LNCaP clone FGC (cell line): ENCODE measurements at regions not wholly inside any gene's neighbourhood (a gene's known extent, or its start where the extent isn't known, plus 50 kb on each side); places are given as distances from the start of the nearest gene placed in this dataset.

Source experiments
- DNase-seq: peaks from one replicate; pipeline ENCODE4 v3.0.0-alpha.2; 2011; ENCODE audit warnings: low read depth
- H3K4me3 ChIP-seq: 2 replicates; pipeline ENCODE4 v1.5.1; 2011; ENCODE audit warnings: mild to moderate bottlenecking, low read depth, low read length, control low read depth
- TF ChIP-seq, protein P1 (sequence below): IDR thresholded peaks from 2 replicates; pipeline ENCODE4 v1.5.1; 2012; ENCODE audit warnings: mild to moderate bottlenecking; ENCODE audit not compliant: control insufficient read depth, insufficient read depth; ENCODE audit errors: extremely low read depth

DNA sequence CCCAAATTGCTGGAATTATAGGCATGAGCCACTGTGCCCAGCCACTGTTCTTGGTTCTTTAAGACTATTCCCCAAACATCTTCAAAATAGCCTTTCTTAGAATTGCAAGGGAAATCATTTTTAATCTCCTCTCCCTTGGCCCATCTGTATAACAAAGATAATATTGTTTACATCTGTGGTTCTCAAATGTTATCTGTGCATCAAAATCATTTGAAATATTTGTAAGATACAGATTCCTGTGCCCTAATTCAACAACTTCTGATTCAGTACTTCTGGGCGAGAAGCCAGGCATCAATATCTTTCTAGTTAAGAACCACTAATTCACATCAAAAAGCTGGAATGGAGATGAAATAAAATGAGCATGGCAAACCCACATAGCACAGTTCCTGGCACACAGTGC is 83.0 kb downstream of the TMPRSS5 start:
- no peak overlapping the region for H3K4me3 ChIP-seq
- DNase-seq, result no peak
- TF ChIP-seq, protein P1, sequence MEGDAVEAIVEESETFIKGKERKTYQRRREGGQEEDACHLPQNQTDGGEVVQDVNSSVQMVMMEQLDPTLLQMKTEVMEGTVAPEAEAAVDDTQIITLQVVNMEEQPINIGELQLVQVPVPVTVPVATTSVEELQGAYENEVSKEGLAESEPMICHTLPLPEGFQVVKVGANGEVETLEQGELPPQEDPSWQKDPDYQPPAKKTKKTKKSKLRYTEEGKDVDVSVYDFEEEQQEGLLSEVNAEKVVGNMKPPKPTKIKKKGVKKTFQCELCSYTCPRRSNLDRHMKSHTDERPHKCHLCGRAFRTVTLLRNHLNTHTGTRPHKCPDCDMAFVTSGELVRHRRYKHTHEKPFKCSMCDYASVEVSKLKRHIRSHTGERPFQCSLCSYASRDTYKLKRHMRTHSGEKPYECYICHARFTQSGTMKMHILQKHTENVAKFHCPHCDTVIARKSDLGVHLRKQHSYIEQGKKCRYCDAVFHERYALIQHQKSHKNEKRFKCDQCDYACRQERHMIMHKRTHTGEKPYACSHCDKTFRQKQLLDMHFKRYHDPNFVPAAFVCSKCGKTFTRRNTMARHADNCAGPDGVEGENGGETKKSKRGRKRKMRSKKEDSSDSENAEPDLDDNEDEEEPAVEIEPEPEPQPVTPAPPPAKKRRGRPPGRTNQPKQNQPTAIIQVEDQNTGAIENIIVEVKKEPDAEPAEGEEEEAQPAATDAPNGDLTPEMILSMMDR, result no peak

DNA sequence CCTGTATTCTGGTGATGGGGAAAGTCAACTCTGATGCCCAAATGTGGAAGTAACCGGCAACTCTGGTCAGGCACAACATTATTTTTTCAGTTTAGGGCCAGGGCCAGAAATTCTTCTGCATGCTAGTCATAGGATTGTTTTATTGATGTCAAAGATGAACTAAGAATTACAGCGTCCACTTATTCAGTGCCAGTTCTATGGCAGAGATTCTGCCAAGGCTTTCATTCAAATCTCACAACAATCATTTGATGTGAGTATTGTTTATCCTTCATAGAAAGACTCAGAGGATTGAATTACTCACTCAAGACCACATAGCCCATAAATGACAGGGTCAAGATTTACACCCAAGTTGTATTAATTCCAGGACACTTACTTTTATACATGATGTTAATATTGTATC is 87.7 kb downstream of the TMPRSS5 start:
- no peak overlapping the region for H3K4me3 ChIP-seq
- TF ChIP-seq, protein P1, result no peak
- DNase-seq, result no peak

DNA sequence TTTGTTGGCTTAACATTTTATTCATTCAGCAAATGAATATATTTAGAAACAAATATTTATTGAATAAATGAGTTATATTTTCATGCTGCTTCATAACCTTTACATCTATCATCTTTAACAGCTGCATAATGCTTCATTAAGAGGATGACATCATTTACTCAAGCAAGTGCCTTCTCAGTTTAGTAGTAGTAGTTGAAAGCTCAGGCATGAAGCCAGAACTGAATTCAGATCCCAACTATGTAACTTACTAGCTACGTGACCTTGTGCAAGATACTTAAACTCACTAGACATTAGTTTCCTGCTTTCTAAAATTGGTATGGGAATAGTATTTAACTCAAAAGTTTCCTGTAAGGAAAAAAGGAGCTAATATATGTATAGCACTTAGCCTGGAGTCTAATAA is 90.3 kb downstream of the TMPRSS5 start:
- TF ChIP-seq, protein P1, result no peak
- no peak for DNase-seq
- no peak overlapping the region for H3K4me3 ChIP-seq

DNA sequence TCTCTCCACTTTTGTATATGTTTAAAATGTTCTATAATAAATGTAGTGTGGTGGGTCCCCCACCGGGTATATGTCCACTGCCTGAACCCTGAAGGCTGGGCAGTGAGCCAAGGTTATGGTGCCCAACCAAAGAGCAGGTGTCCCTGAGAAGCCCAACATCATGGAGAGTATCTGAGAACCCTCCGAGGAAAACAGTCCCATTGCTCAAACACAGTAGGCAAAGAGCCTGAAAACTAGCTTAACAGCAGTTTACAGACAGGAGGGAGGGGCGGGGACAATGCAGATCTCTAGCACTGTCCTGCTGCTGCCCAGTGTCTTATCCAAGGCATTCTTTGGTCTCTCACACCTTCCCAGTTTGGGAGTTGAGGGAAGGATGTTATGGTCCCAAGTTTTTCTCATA is 91.0 kb downstream of the TMPRSS5 start:
- DNase-seq, result no peak
- no peak overlapping the region for H3K4me3 ChIP-seq
- TF ChIP-seq, protein P1, result no peak

DNA sequence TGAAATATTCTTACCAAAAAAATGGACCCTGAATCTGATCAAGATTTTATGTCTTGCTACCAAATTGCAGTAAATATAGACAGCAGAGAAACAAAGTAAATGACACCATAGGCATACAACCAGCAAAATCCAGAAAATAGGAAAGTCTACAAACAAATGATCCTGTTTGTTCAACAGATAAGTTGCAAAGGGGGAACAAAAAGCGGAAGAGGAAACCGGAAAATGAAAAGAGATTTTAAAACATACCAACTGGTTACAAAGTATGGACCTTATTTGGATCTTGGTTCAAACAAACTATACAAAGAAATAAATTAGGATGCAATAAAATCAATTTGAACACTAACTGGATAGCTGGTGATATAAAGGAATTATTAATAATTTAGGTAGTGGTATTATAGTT is 92.0 kb downstream of the TMPRSS5 start:
- DNase-seq, result no peak
- TF ChIP-seq, protein P1, result no peak
- H3K4me3 ChIP-seq, result no peak overlapping the region

DNA sequence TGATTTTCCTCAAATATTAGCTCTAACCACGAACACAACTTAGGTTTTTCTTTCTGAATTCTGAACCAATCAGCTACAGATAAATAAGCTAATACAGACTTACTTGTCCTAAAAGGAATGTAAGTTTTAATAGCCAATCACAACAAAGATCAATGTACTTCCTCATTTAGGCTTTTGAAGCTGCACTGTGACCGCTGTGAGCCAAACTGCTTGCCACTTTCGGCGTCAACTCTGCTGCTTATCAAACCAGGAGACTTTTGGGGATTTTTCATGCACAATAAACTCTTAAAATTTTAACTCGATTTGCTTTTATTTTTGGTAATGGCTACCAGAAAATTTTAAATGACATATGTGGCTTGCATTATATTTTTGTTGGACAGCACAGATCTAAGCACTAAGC is 92.5 kb downstream of the TMPRSS5 start:
- TF ChIP-seq, protein P1, result no peak
- DNase-seq, result no peak
- no peak overlapping the region for H3K4me3 ChIP-seq

DNA sequence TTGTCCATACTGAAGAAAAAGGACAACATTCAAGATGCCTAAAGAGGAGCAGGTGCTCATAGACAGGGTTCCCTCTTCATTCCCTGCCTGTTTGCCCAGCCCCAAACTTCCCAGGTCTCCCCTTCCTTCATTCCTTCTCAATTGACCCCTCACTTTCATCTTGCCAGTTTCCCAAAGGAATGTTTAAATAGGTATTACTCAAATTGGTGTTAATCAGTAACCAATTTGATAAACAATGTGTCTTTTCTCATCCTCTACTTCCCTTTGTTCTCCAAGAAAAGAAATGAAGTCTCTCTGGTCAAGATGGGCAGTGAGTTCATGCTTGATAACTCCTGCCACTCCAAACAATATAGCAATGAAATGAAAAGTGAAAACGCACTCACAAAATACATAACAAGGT is 101.9 kb downstream of the TMPRSS5 start:
- TF ChIP-seq, protein P1, result no peak
- no peak for DNase-seq
- H3K4me3 ChIP-seq, result no peak overlapping the region
